KMS-11 (cell line): ENCODE measurements at regions not wholly inside any gene's neighbourhood (a gene's known extent, or its start where the extent isn't known, plus 50 kb on each side); places are given as distances from the start of the nearest gene placed in this dataset.

Source experiments
- H2AFZ ChIP-seq: fragments of 200-600 bp; sonication (generic); 2 replicates; pipeline ENCODE4 v1.6.1; 2016; ENCODE audit warnings: antibody characterized with exemption, mixed run types, low read depth
- H3K27ac ChIP-seq: fragments of 200-600 bp; sonication (generic); 2 replicates; pipeline ENCODE4 v1.6.1; 2016; ENCODE audit warnings: mild to moderate bottlenecking, mixed run types
- H3K27me3 ChIP-seq: fragments of 200-600 bp; sonication (generic); 2 replicates; pipeline ENCODE4 v1.6.1; 2017; ENCODE audit warnings: mild to moderate bottlenecking, low read depth, mixed run types, moderate library complexity; ENCODE audit not compliant: insufficient read depth
- H3K36me3 ChIP-seq: fragments of 200-600 bp; sonication (generic); 2 replicates; pipeline ENCODE4 v1.6.1; 2017; ENCODE audit warnings: mild to moderate bottlenecking, mixed run types; ENCODE audit not compliant: insufficient read depth
- H3K4me1 ChIP-seq: fragments of 200-600 bp; sonication (generic); 2 replicates; pipeline ENCODE4 v1.6.1; 2016; ENCODE audit warnings: mild to moderate bottlenecking, low read depth, mixed run types; ENCODE audit not compliant: poor library complexity, severe bottlenecking
- H3K4me2 ChIP-seq: fragments of 200-600 bp; sonication (generic); 2 replicates; pipeline ENCODE4 v1.7.0; 2016; ENCODE audit warnings: mild to moderate bottlenecking, mixed run types
- H3K4me3 ChIP-seq: fragments of 200-600 bp; sonication (generic); IDR thresholded peaks from 2 replicates; pipeline ENCODE4 v1.6.1; 2017; ENCODE audit warnings: low read depth, low read length, mixed read lengths; ENCODE audit not compliant: insufficient read depth
- H3K79me2 ChIP-seq: fragments of 200-600 bp; sonication (generic); 2 replicates; pipeline ENCODE4 v1.6.1; 2016; ENCODE audit warnings: low read depth, mixed run types; ENCODE audit not compliant: insufficient read depth
- H3K9ac ChIP-seq: fragments of 200-600 bp; sonication (generic); 2 replicates; pipeline ENCODE4 v1.6.1; 2016; ENCODE audit warnings: mild to moderate bottlenecking, mixed run types
- H4K20me1 ChIP-seq: fragments of 200-600 bp; sonication (generic); 2 replicates; pipeline ENCODE4 v1.6.1; 2016; ENCODE audit warnings: mild to moderate bottlenecking, mixed run types; ENCODE audit not compliant: insufficient read depth
- TF ChIP-seq, protein P1 (sequence below): fragments of 200-600 bp; sonication (generic); conservative IDR thresholded peaks from 2 replicates; pipeline ENCODE4 v1.6.1; 2017; ENCODE audit warnings: low read depth, mild to moderate bottlenecking, antibody characterized with exemption, low read length, moderate library complexity, mixed read lengths

DNA sequence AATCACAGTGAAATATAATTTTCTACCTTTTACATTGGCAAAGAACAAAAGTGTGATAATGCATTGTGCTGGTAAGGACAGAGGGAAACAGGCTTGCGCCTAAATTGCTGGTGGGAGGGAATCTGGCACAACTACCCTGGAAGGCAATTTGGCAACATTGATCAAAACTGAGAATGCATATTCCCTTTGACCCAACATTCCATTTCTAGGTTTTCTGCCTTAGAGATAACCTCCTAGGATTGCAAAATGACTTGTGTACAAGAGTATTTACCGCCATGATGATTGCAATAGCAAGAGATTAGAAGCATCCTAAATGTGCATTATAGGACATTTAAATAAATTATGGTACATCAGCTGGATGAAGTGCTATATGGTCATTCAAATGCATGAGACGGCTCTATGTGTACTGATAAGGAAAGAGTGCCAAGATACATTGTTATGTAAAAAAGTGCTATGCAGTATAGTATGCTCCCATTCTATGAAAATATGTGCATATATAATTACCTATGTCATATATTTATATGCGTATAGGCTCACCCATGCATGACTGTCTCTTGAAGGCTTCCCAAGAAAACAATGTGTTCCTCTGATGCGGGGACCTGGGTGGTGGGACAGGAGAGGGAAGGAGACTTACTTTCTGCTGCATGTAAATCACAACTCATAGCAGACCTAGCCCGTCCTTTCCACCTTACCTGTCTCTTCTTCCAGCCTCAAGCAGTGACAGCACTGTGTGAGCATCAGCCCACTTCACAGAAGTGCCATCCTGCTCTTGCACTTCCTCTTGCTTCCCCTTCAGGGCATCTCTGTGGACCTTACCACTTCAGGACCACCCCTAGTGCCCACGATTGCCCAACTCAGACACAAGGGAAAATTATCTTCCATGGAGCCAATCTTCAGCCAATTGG is 249.9 kb upstream of the TLE3 start:
- no peak overlapping the region for H2AFZ ChIP-seq
- H3K4me2 ChIP-seq, result no peak overlapping the region
- no peaks in the 10 kb centered on the region for H3K27me3 ChIP-seq
- H3K36me3 ChIP-seq, result no peaks in the 10 kb centered on the region
- no peaks in the 10 kb centered on the region for H3K79me2 ChIP-seq
- H4K20me1 ChIP-seq, result no peaks in the 10 kb centered on the region
- TF ChIP-seq, protein P1, sequence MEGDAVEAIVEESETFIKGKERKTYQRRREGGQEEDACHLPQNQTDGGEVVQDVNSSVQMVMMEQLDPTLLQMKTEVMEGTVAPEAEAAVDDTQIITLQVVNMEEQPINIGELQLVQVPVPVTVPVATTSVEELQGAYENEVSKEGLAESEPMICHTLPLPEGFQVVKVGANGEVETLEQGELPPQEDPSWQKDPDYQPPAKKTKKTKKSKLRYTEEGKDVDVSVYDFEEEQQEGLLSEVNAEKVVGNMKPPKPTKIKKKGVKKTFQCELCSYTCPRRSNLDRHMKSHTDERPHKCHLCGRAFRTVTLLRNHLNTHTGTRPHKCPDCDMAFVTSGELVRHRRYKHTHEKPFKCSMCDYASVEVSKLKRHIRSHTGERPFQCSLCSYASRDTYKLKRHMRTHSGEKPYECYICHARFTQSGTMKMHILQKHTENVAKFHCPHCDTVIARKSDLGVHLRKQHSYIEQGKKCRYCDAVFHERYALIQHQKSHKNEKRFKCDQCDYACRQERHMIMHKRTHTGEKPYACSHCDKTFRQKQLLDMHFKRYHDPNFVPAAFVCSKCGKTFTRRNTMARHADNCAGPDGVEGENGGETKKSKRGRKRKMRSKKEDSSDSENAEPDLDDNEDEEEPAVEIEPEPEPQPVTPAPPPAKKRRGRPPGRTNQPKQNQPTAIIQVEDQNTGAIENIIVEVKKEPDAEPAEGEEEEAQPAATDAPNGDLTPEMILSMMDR, result no peak
- no peaks in the 10 kb centered on the region for H3K4me1 ChIP-seq
- H3K27ac ChIP-seq, result no peak overlapping the region
- no peak overlapping the region for H3K4me3 ChIP-seq
- no peak overlapping the region for H3K9ac ChIP-seq

DNA sequence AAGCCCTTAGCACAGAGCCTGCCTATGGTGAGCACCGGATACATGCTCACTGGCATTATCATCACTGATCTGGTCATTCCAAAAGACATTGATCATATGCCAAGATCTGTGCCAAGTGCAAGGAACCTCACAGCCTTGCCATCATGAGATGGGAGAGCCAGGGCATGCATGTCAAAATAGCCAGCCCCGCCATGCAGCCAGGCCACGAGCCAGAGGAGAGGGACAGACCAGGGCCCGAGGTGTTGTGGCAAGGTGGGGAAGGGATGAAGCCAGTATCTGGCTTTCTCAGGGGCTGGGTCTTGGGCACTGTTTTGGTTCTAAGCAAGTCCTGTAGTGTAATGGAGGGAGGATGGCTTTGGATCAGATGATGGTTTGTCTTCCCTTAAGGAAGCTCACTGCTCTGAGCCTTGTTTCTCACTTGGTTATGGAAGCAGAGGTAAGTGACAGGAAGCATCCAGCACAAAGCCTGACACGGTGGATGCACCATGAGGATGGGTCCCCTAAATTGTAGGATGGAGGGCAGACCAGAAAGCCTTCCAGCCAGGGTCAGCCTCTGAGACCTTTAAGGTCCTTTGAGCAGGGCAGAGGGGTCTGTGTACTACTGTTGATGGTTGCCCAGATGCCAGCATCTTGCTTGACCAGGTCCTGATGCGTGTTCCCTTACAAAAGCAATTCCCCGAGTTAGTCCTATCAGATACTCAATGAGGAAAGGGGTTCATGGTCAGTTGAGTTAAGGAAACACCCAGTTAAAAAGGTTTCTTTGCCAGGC is 247.7 kb upstream of the TLE3 start:
- Histone ChIP-seq H3K27ac (no peak overlapping the region), H3K4me1 (no peaks in the 10 kb centered on the region)

DNA sequence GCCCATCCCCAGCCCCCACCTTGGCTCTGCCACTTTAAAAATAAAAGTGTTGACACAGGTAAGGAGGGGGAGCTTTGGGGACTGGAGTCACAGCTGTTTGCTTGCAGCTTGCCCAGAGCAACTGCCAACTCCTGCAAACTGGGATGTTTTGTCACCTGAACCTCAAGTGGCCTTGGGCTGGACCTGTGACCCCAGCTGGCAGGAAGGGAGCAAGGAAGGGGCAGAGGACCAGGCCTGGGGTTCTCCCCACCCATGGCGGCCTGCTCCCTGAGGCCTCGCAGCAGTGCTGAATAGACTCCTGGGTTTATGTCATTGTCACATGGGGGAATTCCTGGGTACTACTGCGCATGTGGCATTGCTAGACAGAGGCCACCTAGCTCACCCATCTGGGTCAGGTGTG is 246.9 kb upstream of the TLE3 start:
- TF ChIP-seq, protein P1, result no peak
- H3K9ac ChIP-seq, result no peak overlapping the region
- no peaks in the 10 kb centered on the region for H3K27me3 ChIP-seq
- H4K20me1 ChIP-seq, result no peaks in the 10 kb centered on the region
- no peak overlapping the region for H3K4me3 ChIP-seq
- H2AFZ ChIP-seq, result no peak overlapping the region
- H3K27ac ChIP-seq, result no peak overlapping the region
- H3K36me3 ChIP-seq, result no peaks in the 10 kb centered on the region
- no peaks in the 10 kb centered on the region for H3K79me2 ChIP-seq
- H3K4me2 ChIP-seq, result no peak overlapping the region
- no peaks in the 10 kb centered on the region for H3K4me1 ChIP-seq

More for the DNA sequence above, 247.7 kb upstream of the TLE3 start:
- Histone ChIP-seq H3K36me3 (no peaks in the 10 kb centered on the region), H3K4me2 (no peak overlapping the region), H2AFZ (no peak overlapping the region), H3K9ac (no peak overlapping the region), H3K79me2 (no peaks in the 10 kb centered on the region), H3K4me3 (no peak overlapping the region), H4K20me1 (no peaks in the 10 kb centered on the region), H3K27me3 (no peaks in the 10 kb centered on the region)
- TF ChIP-seq, protein P1, result no peak

DNA sequence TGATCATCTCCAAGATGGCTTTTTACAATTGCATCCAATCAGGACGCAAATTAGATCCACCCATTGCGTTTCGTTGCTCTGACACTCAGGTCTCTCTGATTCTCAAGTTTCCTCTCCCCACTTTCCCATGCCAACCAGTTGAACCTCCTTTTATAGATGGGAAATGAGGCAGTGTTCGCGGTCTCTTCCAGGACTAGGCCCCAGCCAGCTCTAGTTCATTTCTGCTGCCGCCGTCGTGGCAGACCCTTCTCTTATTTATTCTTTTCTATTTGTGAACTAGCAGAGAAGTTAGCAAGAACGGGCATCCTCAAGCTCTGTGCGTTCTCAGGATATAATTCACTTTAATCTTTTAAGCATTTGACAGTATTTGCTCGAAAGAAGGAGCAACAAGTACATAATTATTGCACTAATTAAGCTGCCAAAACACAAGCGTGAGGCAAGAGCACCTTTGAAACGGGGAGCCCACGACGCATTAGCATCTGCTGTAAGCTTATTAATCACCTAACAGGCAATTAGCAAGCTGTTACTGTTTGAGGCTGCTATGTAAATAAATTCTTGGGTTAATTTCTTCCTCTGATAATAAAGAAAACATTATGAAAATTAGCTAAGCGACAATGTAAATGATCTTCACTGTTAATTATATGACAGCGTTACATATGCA is 246.4 kb upstream of the TLE3 start:
- H3K4me2 ChIP-seq, result no peak overlapping the region
- no peaks in the 10 kb centered on the region for H3K27me3 ChIP-seq
- no peak overlapping the region for H3K9ac ChIP-seq
- no peaks in the 10 kb centered on the region for H3K36me3 ChIP-seq
- H3K27ac ChIP-seq, result no peak overlapping the region
- no peaks in the 10 kb centered on the region for H3K79me2 ChIP-seq
- no peaks in the 10 kb centered on the region for H3K4me1 ChIP-seq
- no peak overlapping the region for H3K4me3 ChIP-seq
- no peak overlapping the region for H2AFZ ChIP-seq
- TF ChIP-seq, protein P1, result no peak
- no peaks in the 10 kb centered on the region for H4K20me1 ChIP-seq
